ENCODE measurements at regions not wholly inside any gene's neighbourhood (a gene's known extent, or its start where the extent isn't known, plus 50 kb on each side); places are given as distances from the start of the nearest gene placed in this dataset.

GRCh38 chr15:98504998-98505397 lies 143.3 kb upstream of the IGF1R start:
- H3K4me1 ChIP-seq: peaks cover 0 to 15% (median 0%) of the 10 kb centered on the region in 3 donors
- H3K27me3 ChIP-seq: peaks cover 32% of the 10 kb centered on the region
- TF ChIP-seq POLR2A (IDR thresholded peaks at IDR 0.05) (no peak), EP300 (IDR thresholded peaks at IDR 0.05) (no peak), CTCF (IDR thresholded peaks at IDR 0.05) (no peak), POLR2AphosphoS5 (IDR thresholded peaks at IDR 0.05) (no peak)
- H3K4me3 ChIP-seq: no peak overlapping the region
- WGBS, 2 donors (ENCODE audit: low coverage in 1 of 2): 70 to 92% methylated on average over 4 to 7 of the region's 9 CpGs
- no peak for ATAC-seq
- no peaks in the 10 kb centered on the region for H3K36me3 ChIP-seq
- peaks cover 0 to 10% (median 0%) of the 10 kb centered on the region in 3 donors for H3K9me3 ChIP-seq
- no peak overlapping the region for H3K27ac ChIP-seq

GRCh38 chr15:98505611-98506031 lies 142.7 kb upstream of the IGF1R start:
- H3K4me3 ChIP-seq: no peak overlapping the region
- peaks cover 0 to 15% (median 0%) of the 10 kb centered on the region in 3 donors for H3K4me1 ChIP-seq
- no peaks in the 10 kb centered on the region for H3K36me3 ChIP-seq
- no peak overlapping the region for H3K27ac ChIP-seq
- H3K27me3 ChIP-seq: peaks cover 26% of the 10 kb centered on the region
- TF ChIP-seq POLR2A (IDR thresholded peaks at IDR 0.05) (no peak), POLR2AphosphoS5 (IDR thresholded peaks at IDR 0.05) (no peak), CTCF (IDR thresholded peaks at IDR 0.05) (no peak), EP300 (IDR thresholded peaks at IDR 0.05) (no peak)
- H3K9me3 ChIP-seq: peaks cover 0 to 3% (median 0%) of the 10 kb centered on the region in 3 donors
- peak; percentile 72 for ATAC-seq
- 38 to 81% methylated on average over 4 to 7 of the region's 7 CpGs for WGBS, 2 donors (ENCODE audit: low coverage in 1 of 2)

- peaks cover 24% of the 10 kb centered on the region for H3K27me3 ChIP-seq
- no peaks in the 10 kb centered on the region for H3K36me3 ChIP-seq
- H3K9me3 ChIP-seq: no peaks in the 10 kb centered on the region
- ATAC-seq: no peak
- H3K4me3 ChIP-seq: no peak overlapping the region
- H3K27ac ChIP-seq: no peak overlapping the region
- TF ChIP-seq POLR2AphosphoS5 (IDR thresholded peaks at IDR 0.05) (no peak), CTCF (IDR thresholded peaks at IDR 0.05) (no peak), EP300 (IDR thresholded peaks at IDR 0.05) (no peak), POLR2A (IDR thresholded peaks at IDR 0.05) (no peak)
- 89 to 100% methylated on average over 1 to 7 of the region's 7 CpGs for WGBS, 2 donors (ENCODE audit: low coverage in 1 of 2)
- H3K4me1 ChIP-seq: peaks cover 0 to 15% (median 0%) of the 10 kb centered on the region in 3 donors
Measured at GRCh38 chr15:98506172-98506571, 142.2 kb upstream of the IGF1R start.

GRCh38 chr15:98506711-98507110 lies 141.6 kb upstream of the IGF1R start:
- Histone ChIP-seq H3K4me1 (peaks cover 0 to 15% (median 0%) of the 10 kb centered on the region in 3 donors), H3K36me3 (no peaks in the 10 kb centered on the region), H3K27me3 (peaks cover 22% of the 10 kb centered on the region), H3K27ac (no peak overlapping the region), H3K9me3 (no peaks in the 10 kb centered on the region), H3K4me3 (no peak overlapping the region)
- 43 to 47% methylated on average over 3 to 6 of the region's 7 CpGs for WGBS, 2 donors (ENCODE audit: low coverage in 1 of 2)
- ATAC-seq: no peak
- TF ChIP-seq EP300 (IDR thresholded peaks at IDR 0.05): no peak

- WGBS, 2 donors (ENCODE audit: low coverage in 1 of 2): 64 to 66% methylated on average over 3 to 7 of the region's 7 CpGs
Measured at GRCh38 chr15:98513428-98513986, 134.8 kb upstream of the IGF1R start.

More at GRCh38 chr15:98513428-98513986, 134.8 kb upstream of the IGF1R start:
- no peaks in the 10 kb centered on the region for H3K4me1 ChIP-seq
- no peaks in the 10 kb centered on the region for H3K36me3 ChIP-seq
- ATAC-seq: no peak
- no peak for TF ChIP-seq EP300 (IDR thresholded peaks at IDR 0.05)
- TF ChIP-seq POLR2A (IDR thresholded peaks at IDR 0.05): no peak
- TF ChIP-seq POLR2AphosphoS5 (IDR thresholded peaks at IDR 0.05): no peak
- no peak for TF ChIP-seq CTCF (IDR thresholded peaks at IDR 0.05)
- H3K27ac ChIP-seq: no peak overlapping the region
- no peaks in the 10 kb centered on the region for H3K9me3 ChIP-seq
- no peak overlapping the region for H3K4me3 ChIP-seq
- no peaks in the 10 kb centered on the region for H3K27me3 ChIP-seq

All from gastroesophageal sphincter (tissue), 4 donors.